HG02642 (cell line): ENCODE measurements at regions not wholly inside any gene's neighbourhood (a gene's known extent, or its start where the extent isn't known, plus 50 kb on each side); places are given as distances from the start of the nearest gene placed in this dataset.
A peak's percentile ranks its signal among the peaks of the same experiment; 100 is the strongest.
"Not testable (repeated sequence)": the region's sequence is repeated elsewhere in the genome, so short reads cannot be mapped to it uniquely, and the experiment has no call there.

Experiments used
- ATAC-seq: cut with Tn5 transposase; IDR thresholded peaks from one replicate; pipeline ENCODE4 v1.9.1; 2021; ENCODE audit warnings: mild to moderate bottlenecking; ENCODE audit not compliant: unreplicated experiment, poor library complexity

GRCh38 chr6:105686793-105687192 lies 283.9 kb upstream of the PREP start:
- not testable (repeated sequence) for ATAC-seq

GRCh38 chr6:105681061-105681460 lies 278.2 kb upstream of the PREP start:
- no peak for ATAC-seq

DNA sequence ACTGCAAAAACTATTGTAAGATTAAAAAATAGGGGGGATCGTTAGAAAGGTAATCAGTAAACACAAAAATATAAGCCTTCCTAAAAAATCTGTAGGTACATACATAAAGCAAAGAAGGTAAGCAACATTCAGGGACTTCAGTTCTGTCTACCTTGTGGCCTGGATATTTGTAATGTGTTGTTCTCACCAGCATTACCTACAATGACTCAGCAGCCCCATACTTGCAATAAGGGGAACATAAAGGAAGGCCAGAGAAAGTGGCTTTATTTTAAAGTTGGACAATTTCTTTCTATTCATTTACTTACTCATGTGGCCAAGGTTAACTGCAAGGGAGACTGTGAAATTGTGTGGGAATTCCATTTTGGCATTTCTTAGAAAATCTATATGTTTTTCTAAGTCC lies 277.2 kb upstream of the PREP start:
- no peak for ATAC-seq

DNA sequence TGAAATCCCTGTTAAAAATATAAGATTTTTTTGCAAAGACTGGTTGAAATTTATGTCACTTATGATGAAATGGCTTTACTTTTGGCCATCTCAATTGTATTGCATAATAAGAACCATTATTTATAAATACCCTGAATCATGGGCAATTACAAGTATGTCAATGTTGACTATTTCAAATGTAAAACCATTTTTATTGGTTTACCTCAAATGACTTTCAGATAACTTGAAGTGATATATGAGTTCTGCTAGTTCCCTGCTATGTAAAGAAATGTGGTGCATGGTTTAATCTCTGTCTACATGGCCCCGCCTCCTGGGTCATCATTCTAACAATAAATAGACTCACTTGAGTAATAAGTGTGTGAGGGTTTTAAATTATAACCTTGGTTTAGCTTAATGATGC lies 275.6 kb upstream of the PREP start:
- ATAC-seq = no peak

- no peak for ATAC-seq
These were observed 275.0 kb upstream of the PREP start for GRCh38 chr6:105677671-105678475.

DNA sequence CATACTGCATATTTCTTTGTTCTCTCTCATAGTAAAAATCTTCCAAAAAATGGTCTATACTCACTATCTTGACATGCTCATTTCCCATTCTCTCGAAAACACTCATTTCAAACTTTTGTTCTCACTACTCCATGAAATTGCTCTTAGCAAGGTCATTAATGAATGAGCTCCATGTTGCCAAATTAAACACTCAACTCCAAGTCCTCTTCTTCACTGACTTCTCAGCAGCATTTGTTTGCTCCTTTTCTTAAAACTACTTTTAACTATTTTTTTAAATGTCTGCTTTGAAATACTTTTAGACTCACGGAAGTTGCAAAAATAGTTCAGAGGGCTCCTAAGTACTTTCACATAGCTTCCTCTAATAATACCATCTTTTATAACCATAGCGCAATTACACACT lies 274.0 kb upstream of the PREP start:
- no peak for ATAC-seq

DNA sequence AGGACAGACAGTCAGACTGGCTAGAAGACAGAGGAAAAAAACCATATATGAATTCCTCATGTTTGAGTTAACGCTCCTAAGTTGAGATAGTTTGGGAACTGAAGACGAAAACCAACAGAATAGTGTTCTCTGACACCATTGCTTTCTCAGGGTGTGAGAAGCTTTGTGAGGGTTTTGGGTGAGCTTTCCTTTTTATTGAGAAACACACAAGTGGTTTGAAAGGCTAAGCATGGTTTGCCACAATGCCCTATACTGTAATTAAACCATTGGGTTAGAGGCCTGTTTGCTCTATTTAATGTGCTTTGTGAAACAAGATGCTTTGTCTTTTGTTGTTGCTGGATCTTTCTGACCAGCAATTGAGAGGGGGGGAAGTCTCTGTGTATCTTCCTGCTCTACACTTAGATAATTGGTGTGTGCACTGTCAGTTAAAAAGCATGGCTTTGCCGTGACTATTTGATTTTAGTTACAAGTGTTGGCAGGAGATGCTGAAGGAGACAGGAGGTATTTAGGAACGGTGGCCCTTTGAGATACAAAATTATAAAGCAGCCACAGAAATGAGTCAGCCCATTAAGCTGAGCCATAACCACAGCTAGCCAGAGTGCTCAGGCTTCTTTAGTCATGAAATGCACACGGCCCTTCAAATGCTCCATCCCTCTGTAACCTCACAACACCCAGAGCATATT lies 273.0 kb upstream of the PREP start:
- no peak for ATAC-seq

DNA sequence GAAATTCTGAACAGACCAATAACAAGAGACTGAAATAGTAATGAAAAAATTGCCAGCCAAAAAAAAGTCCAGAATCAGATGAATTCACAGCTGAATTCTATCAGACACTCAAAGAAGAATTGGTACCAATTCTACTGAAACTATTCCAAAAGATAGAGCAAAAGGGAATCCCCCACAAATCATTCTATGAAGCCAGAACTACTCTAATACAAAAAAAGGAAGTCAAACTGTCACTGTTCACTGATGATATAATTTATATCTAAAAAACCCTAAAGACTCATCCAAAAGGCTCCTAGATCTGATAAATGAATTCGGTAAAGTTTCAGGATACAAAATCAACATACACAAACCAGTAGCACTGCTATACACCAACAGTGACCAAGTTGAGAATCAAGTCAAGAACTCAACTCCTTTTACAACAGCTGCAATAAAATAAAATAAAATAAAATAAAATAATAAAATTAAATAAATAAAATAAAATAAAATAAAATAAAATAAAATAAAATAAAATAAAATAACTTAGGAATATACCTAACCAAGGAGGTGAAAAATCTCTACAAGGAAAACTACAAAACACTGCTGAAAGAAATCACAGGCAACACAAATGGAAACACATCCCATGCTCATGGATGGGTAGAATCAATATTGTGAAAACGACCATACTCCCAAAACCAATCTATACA lies 270.1 kb upstream of the PREP start:
- not testable (repeated sequence) for ATAC-seq

- ATAC-seq = no peak
These were observed 266.4 kb upstream of the PREP start for GRCh38 chr6:105669232-105669631.

DNA sequence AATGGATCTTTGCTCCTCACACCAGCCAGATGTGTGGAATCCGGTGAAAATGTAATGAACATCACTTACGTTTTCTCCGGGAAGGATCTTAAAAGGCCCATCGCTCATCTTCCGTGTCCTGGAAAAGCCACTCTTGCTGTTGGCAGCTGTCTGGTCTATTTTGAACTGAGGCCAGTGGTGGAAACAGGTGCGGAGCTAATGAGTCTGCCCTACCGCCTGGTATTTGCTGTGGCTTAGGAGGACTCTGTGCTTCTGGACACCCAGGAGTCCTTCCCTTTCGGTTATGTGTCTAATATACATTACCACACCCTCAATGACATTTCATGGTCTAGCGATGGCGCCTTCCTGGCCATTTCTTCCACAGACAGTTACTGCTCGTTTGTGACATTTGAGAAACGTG lies 264.2 kb upstream of the PREP start:
- ATAC-seq = no peak

GRCh38 chr6:105664931-105665330 lies 262.0 kb upstream of the PREP start:
- no peak for ATAC-seq

- no peak for ATAC-seq
These were observed 249.1 kb upstream of the PREP start for GRCh38 chr6:105651969-105652368.

DNA sequence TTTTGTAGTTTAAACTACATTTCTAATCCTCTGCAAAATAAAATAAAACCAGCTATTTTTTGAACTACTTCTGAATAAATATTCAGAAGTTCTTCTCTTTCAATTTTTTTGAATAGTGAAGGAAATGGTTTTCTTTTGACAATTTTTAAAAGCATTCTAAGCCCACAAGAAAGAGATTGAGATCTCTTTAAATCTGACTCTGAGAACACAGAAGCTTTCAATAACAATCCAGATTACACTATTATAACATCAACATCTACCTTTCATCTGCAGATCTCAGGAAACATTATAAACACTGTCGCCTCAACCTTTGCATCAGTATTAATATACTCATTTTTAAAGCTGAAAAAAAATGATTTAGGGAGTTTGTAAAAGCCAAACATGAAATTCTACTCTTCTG lies 247.5 kb upstream of the PREP start:
- no peak for ATAC-seq

DNA sequence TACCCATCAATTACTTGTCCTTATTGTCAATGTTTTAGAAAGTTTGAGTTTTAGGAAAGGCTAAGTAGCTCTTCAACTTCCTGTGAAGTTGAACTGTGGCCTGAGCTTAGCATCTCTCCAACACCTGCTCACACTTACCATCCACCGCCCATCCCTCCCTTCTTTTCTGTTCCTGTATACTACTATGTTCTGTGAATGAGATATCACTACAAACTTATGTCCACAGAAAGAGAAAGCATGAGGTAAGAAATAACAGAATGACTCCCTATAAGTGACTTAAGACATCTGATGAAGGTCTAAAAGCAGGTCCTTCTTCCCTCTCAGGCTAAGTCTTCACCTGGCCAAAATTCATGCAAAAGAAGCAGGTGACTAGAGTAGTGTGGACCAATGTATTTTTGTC lies 246.3 kb upstream of the PREP start:
- no peak for ATAC-seq

DNA sequence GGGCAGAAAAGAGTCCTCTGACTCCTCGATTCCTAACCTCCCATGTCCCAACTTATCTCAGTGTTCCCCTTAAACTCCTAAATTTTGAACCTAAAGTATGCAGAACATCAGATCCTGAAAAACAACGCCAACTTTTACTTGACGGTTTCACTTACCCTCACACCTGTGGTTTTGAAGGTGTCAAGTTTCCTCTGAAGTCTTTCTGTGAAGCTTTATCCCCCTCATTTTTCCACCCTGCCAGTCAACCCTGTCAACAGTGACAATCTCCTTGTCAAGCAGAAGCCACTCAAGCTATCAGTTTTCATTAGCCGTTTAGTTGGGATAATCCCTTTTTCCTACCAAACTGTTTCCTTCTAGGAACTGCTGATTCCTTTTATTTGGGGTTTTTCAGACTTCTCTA lies 245.4 kb upstream of the PREP start:
- no peak for ATAC-seq

DNA sequence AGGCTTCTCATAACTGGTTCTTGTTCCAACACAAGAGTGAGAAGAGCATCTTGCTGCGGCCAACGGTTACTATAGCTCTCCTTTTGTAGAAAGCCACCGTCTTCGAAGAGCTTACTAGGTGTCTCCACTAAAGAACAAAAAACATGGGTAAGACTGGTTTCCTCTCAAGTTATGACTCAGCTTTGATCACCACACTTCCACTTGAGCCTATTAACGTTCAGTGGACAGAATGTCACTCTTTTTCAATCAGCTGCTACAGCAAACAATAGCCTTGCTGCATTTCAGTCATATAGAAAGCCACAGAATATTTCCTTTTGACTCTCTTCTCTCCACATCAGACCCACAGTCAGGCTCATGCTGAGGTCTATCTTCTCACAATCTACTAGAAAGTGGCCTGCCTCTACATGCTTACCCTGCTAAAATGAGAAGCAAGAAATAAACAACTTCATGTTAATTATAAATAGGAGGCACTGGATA lies 243.5 kb upstream of the PREP start:
- ATAC-seq = peak; percentile 89

DNA sequence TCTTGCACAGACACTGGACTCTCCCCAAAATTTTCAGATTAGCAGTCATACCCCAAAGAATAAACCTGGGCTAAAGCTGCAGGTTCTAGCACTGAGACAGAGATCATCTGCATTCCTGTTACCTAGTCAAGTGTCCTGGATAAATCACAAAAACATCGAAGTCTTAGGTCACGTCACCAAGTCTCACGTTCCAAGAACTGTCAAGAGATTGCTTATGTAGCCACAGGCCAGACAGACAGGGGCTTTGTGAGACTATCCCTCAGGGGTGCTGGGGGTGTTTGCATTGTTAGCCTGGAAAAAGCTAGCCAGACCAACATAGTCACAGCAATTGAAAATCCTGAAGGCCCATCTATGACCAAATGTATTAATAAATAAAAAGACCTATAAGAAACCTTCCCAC lies 243.1 kb upstream of the PREP start:
- ATAC-seq = no peak

DNA sequence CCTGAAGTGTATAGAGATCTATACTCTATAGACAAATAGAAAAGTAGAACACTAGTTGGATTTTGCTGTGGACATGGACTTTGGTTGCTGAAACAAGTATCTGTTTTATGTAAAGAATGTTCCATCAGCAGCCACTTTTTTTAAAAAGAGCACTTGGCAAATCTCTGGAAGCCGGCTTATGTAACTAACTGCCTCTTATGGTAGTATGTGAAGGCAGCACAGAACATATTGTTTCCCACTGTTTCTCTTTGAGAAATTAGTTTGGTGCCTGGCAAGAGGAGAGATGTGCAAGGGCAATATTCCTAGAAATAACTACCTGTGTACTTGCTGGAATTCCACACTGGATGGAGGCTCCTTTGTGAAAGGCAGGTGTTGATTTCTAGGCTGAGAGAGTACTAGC lies 242.3 kb upstream of the PREP start:
- no peak for ATAC-seq

GRCh38 chr6:105644691-105645090 lies 241.8 kb upstream of the PREP start:
- ATAC-seq = no peak

DNA sequence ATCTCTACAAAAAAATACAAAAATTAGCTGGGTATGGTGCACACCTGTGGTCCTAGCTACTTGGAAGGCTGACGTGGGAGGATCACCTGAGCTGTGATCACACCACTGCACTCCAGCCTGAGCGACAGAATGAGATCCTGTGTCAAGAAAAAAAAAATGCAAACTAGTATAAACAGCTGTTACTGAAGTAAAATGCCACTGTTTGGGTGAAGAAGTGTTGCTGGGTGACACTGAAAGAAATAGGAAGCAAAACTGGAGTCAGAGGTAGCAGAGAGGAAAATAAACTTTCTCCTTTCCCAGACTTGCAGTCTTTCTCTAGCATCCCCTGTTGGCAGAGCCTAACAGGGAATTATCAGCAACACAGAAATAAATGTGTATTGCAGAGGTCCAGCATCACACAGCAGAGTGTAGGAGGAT lies 241.2 kb upstream of the PREP start:
- ATAC-seq = no peak

DNA sequence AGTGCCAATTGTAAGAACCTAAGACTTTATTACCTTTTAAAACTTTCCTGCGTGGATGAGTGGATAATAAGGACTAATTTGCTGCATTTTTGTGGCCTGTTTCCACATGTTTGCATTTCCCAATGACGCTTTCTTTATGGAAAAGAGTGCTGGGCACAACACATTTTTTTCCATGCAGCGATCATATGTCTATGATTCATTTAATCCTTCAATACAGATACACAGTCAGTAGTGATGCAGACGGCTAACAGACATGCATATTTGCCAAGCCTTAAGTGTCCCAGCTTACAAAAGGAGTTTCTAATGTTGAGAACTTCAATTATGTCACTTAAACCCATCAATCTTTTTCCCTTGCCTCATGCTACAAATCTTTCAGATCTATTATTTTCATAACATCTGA lies 239.8 kb upstream of the PREP start:
- no peak for ATAC-seq
